ENCODE measurements at regions not wholly inside any gene's neighbourhood (a gene's known extent, or its start where the extent isn't known, plus 50 kb on each side); places are given as distances from the start of the nearest gene placed in this dataset.

DNA sequence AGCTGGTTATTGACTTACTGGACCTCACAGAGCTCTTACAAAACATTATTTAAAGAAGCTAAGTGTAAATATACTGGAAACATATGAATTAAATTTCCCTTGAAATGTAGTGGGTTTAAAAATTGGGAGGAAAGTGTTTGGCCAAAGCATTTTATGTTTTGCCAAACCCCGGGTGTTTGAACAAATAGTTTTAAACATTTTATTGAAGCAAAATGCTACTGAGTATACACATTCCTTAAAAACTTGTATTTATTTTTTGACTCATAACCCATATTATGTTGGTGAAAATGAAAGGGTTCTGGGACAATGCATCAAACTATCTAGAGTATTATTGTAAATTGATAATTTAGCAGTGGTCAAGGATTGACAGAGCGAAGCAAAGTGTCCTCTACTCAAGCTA lies 1048.5 kb downstream of the SLC6A15 start:
- DNase-seq: no peak

DNA sequence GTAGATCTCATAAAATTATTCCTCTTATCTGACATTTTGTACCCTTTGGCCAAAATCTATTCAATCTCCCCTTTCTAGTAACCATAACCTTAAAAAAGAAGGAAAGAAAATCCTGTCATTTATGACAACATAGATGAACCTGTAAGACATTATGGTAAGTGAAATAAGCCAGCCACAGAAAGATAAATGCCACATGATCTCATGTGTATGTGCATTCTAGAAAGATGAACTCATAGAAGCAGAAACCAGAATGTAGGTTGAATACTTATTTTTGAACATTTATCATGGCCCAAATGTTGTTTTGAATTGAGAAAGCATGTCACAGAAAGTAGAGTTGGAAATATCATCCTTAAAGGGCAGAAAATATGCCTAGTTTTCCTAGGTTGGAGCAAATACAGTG lies 1053.6 kb downstream of the SLC6A15 start:
- H3K9me3 Mint-ChIP-seq (ENCODE audit: insufficient read depth): peaks cover 10% of the 10 kb centered on the region
- no peaks in the 10 kb centered on the region for H3K4me1 ChIP-seq (ENCODE audit: control insufficient read depth in 2 of 2, insufficient read depth in 2 of 2, low read length in 2 of 2)
- H3K27ac Mint-ChIP-seq: no peak overlapping the region
- no peaks in the 10 kb centered on the region for H3K4me1 Mint-ChIP-seq
- H2AFZ ChIP-seq (ENCODE audit: insufficient read depth, low read depth, low read length, poor library complexity, severe bottlenecking): no peak overlapping the region
- no peaks in the 10 kb centered on the region for H3K27me3 ChIP-seq (replicated peaks in 1 of 4; ENCODE audit: control extremely low read depth in 1 of 4, control insufficient read depth in 3 of 4, insufficient read depth in 4 of 4, low read length in 3 of 4)
- ChIA-PET CTCF (no interaction called here), POLR2A (no interaction called here)
- intact Hi-C loops (cut with micrococcal nuclease): no loop called here
- H3K79me2 ChIP-seq (ENCODE audit: control insufficient read depth, insufficient read depth, low read length): no peaks in the 10 kb centered on the region
- H3K36me3 ChIP-seq (replicated peaks in 1 of 2; ENCODE audit: control extremely low read depth in 1 of 2, control insufficient read depth in 1 of 2, extremely low read depth in 1 of 2, insufficient read depth in 2 of 2, low read length in 1 of 2): no peaks in the 10 kb centered on the region
- no peak overlapping the region for H3K9ac ChIP-seq (ENCODE audit: low read length)
- H3K4me2 ChIP-seq (replicated peaks; ENCODE audit: low read depth, low read length, poor library complexity, severe bottlenecking): no peak overlapping the region
- H3K9me3 ChIP-seq (ENCODE audit: control extremely low read depth in 1 of 3, control insufficient read depth in 2 of 3, insufficient read depth in 1 of 3, low read length in 2 of 3): peaks cover 2 to 18% (median 14%) of the 10 kb centered on the region in 3 donors
- ATAC-seq (ENCODE audit: low read depth) (no peak), DNase-seq (no peak)
- TF ChIP-seq CTCF (IDR thresholded peaks at IDR 0.05): no peak
- no peak for TF ChIP-seq EZH2 (IDR thresholded peaks at IDR 0.05; ENCODE audit: borderline replicate concordance, insufficient read depth, low read depth, low read length, poor library complexity, severe bottlenecking)
- H3K27ac ChIP-seq (ENCODE audit: low read length in 2 of 2): no peak overlapping the region
- no peaks in the 10 kb centered on the region for H3K27me3 Mint-ChIP-seq
- no peak overlapping the region for H3K4me3 Mint-ChIP-seq
- H4K20me1 ChIP-seq (ENCODE audit: control insufficient read depth, insufficient read depth, low read length, poor library complexity, severe bottlenecking): no peaks in the 10 kb centered on the region
- no peak overlapping the region for H3K4me3 ChIP-seq (ENCODE audit: control extremely low read depth in 1 of 5, extremely low read depth in 1 of 5, insufficient read depth in 1 of 5, low read depth in 2 of 5, low read length in 4 of 5)

More for the DNA sequence above, 1048.5 kb downstream of the SLC6A15 start:
- Histone ChIP-seq H3K36me3 (replicated peaks in 1 of 2; ENCODE audit: control extremely low read depth in 1 of 2, control insufficient read depth in 1 of 2, extremely low read depth in 1 of 2, insufficient read depth in 2 of 2, low read length in 1 of 2) (no peaks in the 10 kb centered on the region), H3K9me3 (ENCODE audit: control extremely low read depth in 1 of 3, control insufficient read depth in 2 of 3, insufficient read depth in 1 of 3, low read length in 2 of 3) (no peaks in the 10 kb centered on the region), H2AFZ (ENCODE audit: insufficient read depth, low read depth, low read length, poor library complexity, severe bottlenecking) (no peak overlapping the region), H3K27me3 (replicated peaks in 1 of 4; ENCODE audit: control extremely low read depth in 1 of 4, control insufficient read depth in 3 of 4, insufficient read depth in 4 of 4, low read length in 3 of 4) (no peaks in the 10 kb centered on the region), H3K4me3 (ENCODE audit: control extremely low read depth in 1 of 5, extremely low read depth in 1 of 5, insufficient read depth in 1 of 5, low read depth in 2 of 5, low read length in 4 of 5) (no peak overlapping the region), H3K9ac (ENCODE audit: low read length) (no peak overlapping the region), H3K4me1 (ENCODE audit: control insufficient read depth in 2 of 2, insufficient read depth in 2 of 2, low read length in 2 of 2) (no peaks in the 10 kb centered on the region), H3K4me2 (replicated peaks; ENCODE audit: low read depth, low read length, poor library complexity, severe bottlenecking) (no peak overlapping the region), H4K20me1 (ENCODE audit: control insufficient read depth, insufficient read depth, low read length, poor library complexity, severe bottlenecking) (no peaks in the 10 kb centered on the region), H3K79me2 (ENCODE audit: control insufficient read depth, insufficient read depth, low read length) (no peaks in the 10 kb centered on the region), H3K27ac (ENCODE audit: low read length in 2 of 2) (no peak overlapping the region)
- Mint-ChIP-seq H3K27ac (no peak overlapping the region), H3K9me3 (ENCODE audit: insufficient read depth) (no peaks in the 10 kb centered on the region), H3K4me1 (no peaks in the 10 kb centered on the region), H3K4me3 (no peak overlapping the region), H3K27me3 (no peaks in the 10 kb centered on the region)
- CTCF ChIA-PET: no interaction called here
- no CpG with 5 or more reads among the region's 2 CpGs for WGBS (ENCODE audit: insufficient coverage)
- intact Hi-C loops (cut with micrococcal nuclease): no loop called here
- TF ChIP-seq EZH2 (IDR thresholded peaks at IDR 0.05; ENCODE audit: borderline replicate concordance, insufficient read depth, low read depth, low read length, poor library complexity, severe bottlenecking): no peak
- ATAC-seq (ENCODE audit: low read depth): no peak
- POLR2A ChIA-PET: no interaction called here

All from B cell (primary cell).